RKO (cell line): ENCODE measurements at regions not wholly inside any gene's neighbourhood (a gene's known extent, or its start where the extent isn't known, plus 50 kb on each side); places are given as distances from the start of the nearest gene placed in this dataset.
A peak's percentile ranks its signal among the peaks of the same experiment; 100 is the strongest.
"Not testable (repeated sequence)": the region's sequence is repeated elsewhere in the genome, so short reads cannot be mapped to it uniquely, and the experiment has no call there.

Source experiments
- DNase-seq: peaks from one replicate; pipeline ENCODE4 v3.0.0-alpha.2; 2016; ENCODE audit warnings: low spot score

GRCh38 chr11:22567759-22568158 lies 57.9 kb downstream of the FANCF start:
- no peak for DNase-seq

GRCh38 chr11:22566293-22566692 lies 59.3 kb downstream of the FANCF start:
- no peak for DNase-seq

GRCh38 chr11:22561283-22561682 lies 64.3 kb downstream of the FANCF start:
- DNase-seq, result no peak

- DNase-seq, result no peak
These were observed 66.2 kb downstream of the FANCF start for GRCh38 chr11:22559416-22559815.

GRCh38 chr11:22558664-22559063 lies 67.0 kb downstream of the FANCF start:
- DNase-seq, result peak; percentile 11

GRCh38 chr11:22556381-22556780 lies 69.2 kb downstream of the FANCF start:
- DNase-seq, result no peak

GRCh38 chr11:22555881-22556280 lies 69.7 kb downstream of the FANCF start:
- no peak for DNase-seq

GRCh38 chr11:22554221-22554620 lies 71.4 kb downstream of the FANCF start:
- DNase-seq, result no peak

- no peak for DNase-seq
These were observed 72.7 kb downstream of the FANCF start for GRCh38 chr11:22552885-22553284.

GRCh38 chr11:22546746-22547145 lies 78.9 kb downstream of the FANCF start:
- no peak for DNase-seq

GRCh38 chr11:22543261-22543660 lies 82.4 kb downstream of the FANCF start:
- no peak for DNase-seq

GRCh38 chr11:22539821-22540256 lies 85.8 kb downstream of the FANCF start:
- peak; percentile 59 for DNase-seq

- DNase-seq, result no peak
These were observed 89.6 kb downstream of the FANCF start for GRCh38 chr11:22536071-22536470.

- not testable (repeated sequence) for DNase-seq
These were observed 96.8 kb downstream of the FANCF start for GRCh38 chr11:22528612-22529429.

- DNase-seq, result no peak
These were observed 103.4 kb downstream of the FANCF start for GRCh38 chr11:22522225-22522624.

- DNase-seq, result peak; percentile 68
These were observed 104.4 kb downstream of the FANCF start for GRCh38 chr11:22521226-22521625.

GRCh38 chr11:22520521-22520920 lies 105.1 kb downstream of the FANCF start:
- DNase-seq, result no peak

- not testable (repeated sequence) for DNase-seq
These were observed 107.3 kb downstream of the FANCF start for GRCh38 chr11:22518344-22518743.

- no peak for DNase-seq
These were observed 109.5 kb downstream of the FANCF start for GRCh38 chr11:22516111-22516510.

- no peak for DNase-seq
These were observed 113.2 kb downstream of the FANCF start for GRCh38 chr11:22512457-22512856.

- DNase-seq, result peak; percentile 24
These were observed 114.9 kb downstream of the FANCF start for GRCh38 chr11:22510741-22511140.

- DNase-seq, result no peak
These were observed 115.6 kb downstream of the FANCF start for GRCh38 chr11:22510010-22510409.

- DNase-seq, result no peak
These were observed 117.0 kb downstream of the FANCF start for GRCh38 chr11:22508665-22509064.

- DNase-seq, result no peak
These were observed 128.1 kb downstream of the FANCF start for GRCh38 chr11:22497474-22497873.
